RPMI8226 (cell line): ENCODE measurements at regions not wholly inside any gene's neighbourhood (a gene's known extent, or its start where the extent isn't known, plus 50 kb on each side); places are given as distances from the start of the nearest gene placed in this dataset.

Experiments
- DNase-seq: peaks from one replicate; pipeline ENCODE4 v3.0.0-alpha.2; 2015

GRCh38 chr10:63866075-63866746 is 345.0 kb downstream of the REEP3 start:
- peak; percentile 27 for DNase-seq

- peak; percentile 33 for DNase-seq
Observed at GRCh38 chr10:63866747-63867140, 345.5 kb downstream of the REEP3 start.

DNA sequence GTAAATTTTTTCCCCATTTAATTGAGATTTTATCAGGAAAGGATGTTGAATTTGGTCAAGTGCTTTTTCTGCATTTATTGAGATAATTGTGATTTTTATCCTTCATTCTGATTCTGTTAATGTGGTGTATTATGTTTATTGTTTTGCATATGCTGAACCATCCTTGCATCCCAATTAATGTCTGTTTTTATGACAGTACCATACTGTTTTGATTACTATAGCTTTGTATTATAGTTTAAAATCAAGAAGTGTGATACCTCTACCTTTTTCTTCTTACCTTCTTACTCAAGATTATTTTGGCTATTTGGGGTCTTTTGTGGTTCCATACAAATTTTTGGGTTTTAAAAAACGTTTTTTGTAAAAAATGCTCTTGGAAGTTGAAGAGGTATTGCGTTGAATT is 357.2 kb downstream of the REEP3 start:
- no peak for DNase-seq

- no peak for DNase-seq
Observed at GRCh38 chr10:63883861-63884260, 362.7 kb downstream of the REEP3 start.

DNA sequence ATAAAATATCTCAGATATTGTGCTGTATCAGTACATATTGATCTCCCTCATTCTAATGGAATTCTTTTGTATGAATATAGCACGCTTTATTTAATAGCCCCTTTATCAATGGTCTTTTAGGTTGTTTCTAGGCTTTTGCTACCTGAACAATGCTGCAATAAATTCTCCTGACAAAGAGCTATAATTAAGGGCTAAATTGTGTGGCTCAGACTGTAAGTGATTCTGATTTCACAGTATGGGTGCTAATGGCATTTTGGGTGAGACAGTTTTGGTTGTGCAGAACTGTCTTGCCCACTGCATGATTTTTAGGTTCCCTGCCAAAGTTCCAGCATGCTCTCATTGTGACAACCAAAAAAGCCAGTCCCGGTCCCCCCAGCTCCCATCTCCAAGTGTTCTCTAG is 363.2 kb downstream of the REEP3 start:
- DNase-seq, result no peak

- no peak for DNase-seq
Observed at GRCh38 chr10:63885156-63885555, 364.0 kb downstream of the REEP3 start.

- DNase-seq, result no peak
Observed at GRCh38 chr10:63886281-63887022, 365.3 kb downstream of the REEP3 start.

GRCh38 chr10:63887023-63887589 is 365.9 kb downstream of the REEP3 start:
- DNase-seq, result peak; percentile 50

- DNase-seq, result no peak
Observed at GRCh38 chr10:63887600-63888370, 366.6 kb downstream of the REEP3 start.

DNA sequence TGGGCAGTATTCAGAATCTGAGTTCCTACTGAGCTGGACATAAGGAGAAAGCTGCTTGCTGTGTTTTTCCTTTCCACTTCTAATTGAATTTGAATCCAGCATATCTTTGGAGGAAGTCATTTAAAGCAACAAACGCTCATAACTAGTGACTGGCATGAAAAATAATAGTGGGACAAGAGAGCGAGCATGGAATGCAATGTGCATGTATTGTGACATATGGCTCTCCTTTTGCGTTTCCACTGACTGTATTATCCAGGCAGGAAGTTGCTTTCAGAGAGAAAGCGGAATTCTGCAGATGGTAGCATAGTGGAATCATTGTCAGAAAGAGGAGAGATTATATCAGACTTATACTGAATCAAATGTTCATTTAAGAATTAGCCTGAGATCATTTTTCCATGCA is 368.6 kb downstream of the REEP3 start:
- DNase-seq, result no peak

GRCh38 chr10:63896992-63897391 is 375.8 kb downstream of the REEP3 start:
- no peak for DNase-seq

DNA sequence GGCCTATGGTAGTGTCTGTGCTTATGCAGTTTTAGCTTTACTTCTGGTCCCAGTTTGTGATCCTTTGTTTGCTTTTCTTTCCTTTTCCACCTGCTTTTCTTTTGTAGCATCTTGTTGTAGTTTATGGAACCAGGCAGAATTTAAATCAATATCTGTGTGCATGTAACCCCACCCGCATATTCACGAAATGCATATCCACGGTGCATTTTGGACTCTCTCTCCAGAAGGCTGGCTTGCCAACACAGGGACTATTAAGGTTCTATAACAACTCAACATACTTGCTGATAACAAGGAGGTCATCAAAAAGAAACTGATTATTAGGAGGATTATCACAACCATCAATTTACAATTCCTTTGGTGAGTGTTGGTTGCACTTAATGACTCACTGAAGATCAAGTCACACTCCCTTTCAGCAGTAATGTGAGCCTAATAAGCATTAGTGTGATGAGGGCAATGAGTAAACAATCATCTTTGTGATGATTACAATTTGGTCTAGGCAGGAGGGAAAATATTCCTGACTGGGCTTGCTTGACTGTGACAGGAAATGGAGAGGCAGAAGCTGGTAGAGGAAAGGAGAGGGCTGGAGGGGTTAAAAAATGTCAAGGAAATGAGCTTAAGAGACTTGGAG is 378.6 kb downstream of the REEP3 start:
- no peak for DNase-seq

- no peak for DNase-seq
Observed at GRCh38 chr10:63901228-63901627, 380.0 kb downstream of the REEP3 start.

- no peak for DNase-seq
Observed at GRCh38 chr10:63901881-63902280, 380.7 kb downstream of the REEP3 start.

DNA sequence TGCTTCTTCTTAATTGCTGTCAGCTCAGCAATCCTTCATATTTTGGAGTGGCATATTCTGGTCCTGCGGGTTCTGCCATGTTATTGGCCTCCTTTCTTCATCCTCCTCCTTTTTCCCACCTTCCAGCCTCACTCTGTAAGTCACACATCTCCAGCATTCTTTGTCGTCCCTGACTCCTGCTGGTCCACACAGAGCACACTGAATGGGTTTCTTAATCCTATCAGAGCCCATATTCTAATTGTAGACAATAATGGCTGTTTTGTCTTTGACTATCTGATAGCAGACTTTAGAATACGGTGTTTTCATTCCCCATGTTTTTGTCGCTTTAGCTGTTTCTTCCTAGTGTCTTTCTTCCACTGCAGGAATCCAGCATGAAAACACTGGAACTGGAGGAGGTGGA is 389.6 kb downstream of the REEP3 start:
- no peak for DNase-seq

GRCh38 chr10:63915240-63915639 is 394.0 kb downstream of the REEP3 start:
- DNase-seq, result no peak

DNA sequence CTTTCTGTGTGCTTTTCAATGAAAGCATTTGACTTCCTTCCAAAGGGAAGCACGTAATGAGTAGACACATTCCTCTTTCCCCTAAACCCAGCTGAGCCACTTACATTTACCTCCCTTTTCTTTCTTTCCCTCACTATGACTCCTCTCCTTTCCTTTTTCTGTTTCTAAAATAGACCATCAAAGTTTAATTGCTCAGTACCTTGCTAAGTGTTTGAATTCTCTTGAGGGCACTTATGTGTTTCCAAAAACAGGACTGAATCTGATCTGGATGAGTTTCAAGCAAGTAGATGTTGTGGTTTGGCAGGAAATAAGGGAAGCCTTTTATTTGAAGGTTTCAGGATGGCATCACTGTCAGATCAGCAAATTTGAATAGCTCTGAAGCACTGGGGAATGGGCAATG is 396.2 kb downstream of the REEP3 start:
- no peak for DNase-seq

DNA sequence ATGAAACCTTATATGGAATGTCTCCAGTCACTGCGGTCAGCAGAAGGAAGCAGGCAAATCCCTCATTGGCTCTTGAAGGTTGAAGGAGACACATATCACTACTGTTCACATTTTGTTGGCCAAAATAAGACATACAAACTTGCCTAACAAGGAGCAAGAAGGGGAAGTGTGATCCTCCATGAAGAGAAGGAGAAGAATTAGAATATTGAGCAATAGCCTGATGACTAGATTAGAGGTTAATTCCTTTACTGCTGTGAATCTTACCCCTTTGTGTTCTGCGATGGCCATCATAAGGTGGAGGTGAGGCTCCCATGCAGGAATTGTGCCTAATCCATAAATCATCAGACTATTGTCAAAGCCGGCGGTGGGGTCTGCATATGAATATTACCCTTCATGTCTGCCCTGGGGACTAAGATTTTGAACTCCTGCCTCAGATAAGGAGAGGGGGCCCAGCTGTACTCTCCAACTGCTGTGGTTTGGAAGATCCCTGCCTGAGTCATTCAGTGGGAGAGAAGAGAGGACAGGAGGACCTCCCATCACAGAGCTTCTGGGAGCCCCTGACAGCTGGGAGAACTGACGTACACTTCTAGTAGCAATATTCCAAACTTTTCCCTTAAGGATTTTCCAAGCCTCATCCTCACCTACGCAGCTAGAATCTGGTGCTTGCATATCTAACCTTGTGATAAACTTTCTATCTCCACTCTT is 398.5 kb downstream of the REEP3 start:
- DNase-seq, result no peak

DNA sequence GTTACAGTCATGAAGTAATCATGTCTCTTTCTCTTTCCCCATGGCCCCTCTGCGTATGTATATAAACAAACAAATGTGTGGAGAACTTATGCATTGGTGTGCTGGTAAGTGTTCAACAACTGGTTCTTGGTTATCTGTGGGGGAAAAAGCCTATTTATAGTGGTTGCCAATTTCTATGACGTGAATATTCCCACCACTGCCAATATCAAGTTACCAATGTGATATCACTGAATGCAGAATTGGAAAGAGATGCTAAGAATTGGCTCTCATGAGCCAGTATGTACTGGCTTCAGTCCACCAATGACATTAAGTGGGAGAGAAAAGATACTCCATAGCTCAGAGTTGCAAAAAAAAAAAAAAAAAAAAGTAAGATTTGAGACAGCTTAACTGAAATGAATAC is 399.7 kb downstream of the REEP3 start:
- DNase-seq, result no peak

DNA sequence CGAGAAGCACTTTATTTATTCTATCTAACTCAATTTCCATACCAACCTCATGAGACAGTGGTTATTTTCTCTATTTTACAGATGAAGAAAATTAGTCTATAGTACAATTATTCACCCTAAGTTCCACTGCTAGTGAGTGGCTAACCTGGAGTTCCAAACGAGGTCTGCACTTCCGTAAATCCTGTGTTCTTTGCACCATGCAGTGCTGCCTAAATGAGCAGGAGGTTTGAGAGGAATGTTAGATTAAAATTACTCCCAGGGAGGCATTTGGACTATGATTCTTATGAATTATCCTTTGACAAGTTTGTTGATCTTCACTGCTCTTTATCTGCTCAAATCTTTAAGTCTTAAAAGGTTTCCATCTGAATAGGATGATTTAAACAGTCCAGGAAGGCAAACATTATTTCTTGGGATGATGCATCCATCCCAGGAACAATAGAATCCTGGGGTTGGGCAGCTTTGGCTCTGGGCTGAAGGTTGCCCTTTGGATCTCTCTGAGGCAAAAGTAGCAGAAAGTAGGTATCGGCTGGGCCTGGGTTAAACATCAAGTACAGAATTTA is 400.8 kb downstream of the REEP3 start:
- DNase-seq, result no peak

GRCh38 chr10:63922468-63923284 is 401.5 kb downstream of the REEP3 start:
- DNase-seq, result no peak
